ENCODE measurements at regions not wholly inside any gene's neighbourhood (a gene's known extent, or its start where the extent isn't known, plus 50 kb on each side); places are given as distances from the start of the nearest gene placed in this dataset.

GRCh38 chrX:128599632-128600031 is 547.4 kb upstream of the ACTRT1 start:
- Histone ChIP-seq H3K9ac (ENCODE audit: low read length) (no peak overlapping the region), H3K9me3 (ENCODE audit: control extremely low read depth in 1 of 3, control insufficient read depth in 2 of 3, insufficient read depth in 1 of 3, low read length in 2 of 3) (no peaks in the 10 kb centered on the region), H2AFZ (ENCODE audit: insufficient read depth, low read depth, low read length, poor library complexity, severe bottlenecking) (no peak overlapping the region), H4K20me1 (ENCODE audit: control insufficient read depth, insufficient read depth, low read length, poor library complexity, severe bottlenecking) (no peaks in the 10 kb centered on the region), H3K4me1 (ENCODE audit: control insufficient read depth in 2 of 2, insufficient read depth in 2 of 2, low read length in 2 of 2) (no peaks in the 10 kb centered on the region), H3K27ac (ENCODE audit: low read length in 2 of 2) (no peak overlapping the region), H3K79me2 (ENCODE audit: control insufficient read depth, insufficient read depth, low read length) (no peaks in the 10 kb centered on the region), H3K4me2 (replicated peaks; ENCODE audit: low read depth, low read length, poor library complexity, severe bottlenecking) (no peak overlapping the region), H3K27me3 (replicated peaks in 1 of 4; ENCODE audit: control extremely low read depth in 1 of 4, control insufficient read depth in 3 of 4, insufficient read depth in 4 of 4, low read length in 3 of 4) (no peaks in the 10 kb centered on the region), H3K36me3 (replicated peaks in 1 of 2; ENCODE audit: control extremely low read depth in 1 of 2, control insufficient read depth in 1 of 2, extremely low read depth in 1 of 2, insufficient read depth in 2 of 2, low read length in 1 of 2) (no peaks in the 10 kb centered on the region), H3K4me3 (ENCODE audit: control extremely low read depth in 1 of 5, extremely low read depth in 1 of 5, insufficient read depth in 1 of 5, low read depth in 2 of 5, low read length in 4 of 5) (no peak overlapping the region)
- no peak for ATAC-seq (ENCODE audit: low read depth)
- DNase-seq = no peak
- Mint-ChIP-seq H3K4me1 (no peaks in the 10 kb centered on the region), H3K27ac (no peak overlapping the region), H3K4me3 (no peak overlapping the region), H3K9me3 (ENCODE audit: insufficient read depth) (no peaks in the 10 kb centered on the region), H3K27me3 (no peaks in the 10 kb centered on the region)
- WGBS (ENCODE audit: insufficient coverage) = no CpG with 5 or more reads among the region's 1 CpG
- CTCF ChIA-PET = no interaction called here
- POLR2A ChIA-PET = no interaction called here
- intact Hi-C loops (cut with micrococcal nuclease) = no loop called here
- TF ChIP-seq, protein P1, sequence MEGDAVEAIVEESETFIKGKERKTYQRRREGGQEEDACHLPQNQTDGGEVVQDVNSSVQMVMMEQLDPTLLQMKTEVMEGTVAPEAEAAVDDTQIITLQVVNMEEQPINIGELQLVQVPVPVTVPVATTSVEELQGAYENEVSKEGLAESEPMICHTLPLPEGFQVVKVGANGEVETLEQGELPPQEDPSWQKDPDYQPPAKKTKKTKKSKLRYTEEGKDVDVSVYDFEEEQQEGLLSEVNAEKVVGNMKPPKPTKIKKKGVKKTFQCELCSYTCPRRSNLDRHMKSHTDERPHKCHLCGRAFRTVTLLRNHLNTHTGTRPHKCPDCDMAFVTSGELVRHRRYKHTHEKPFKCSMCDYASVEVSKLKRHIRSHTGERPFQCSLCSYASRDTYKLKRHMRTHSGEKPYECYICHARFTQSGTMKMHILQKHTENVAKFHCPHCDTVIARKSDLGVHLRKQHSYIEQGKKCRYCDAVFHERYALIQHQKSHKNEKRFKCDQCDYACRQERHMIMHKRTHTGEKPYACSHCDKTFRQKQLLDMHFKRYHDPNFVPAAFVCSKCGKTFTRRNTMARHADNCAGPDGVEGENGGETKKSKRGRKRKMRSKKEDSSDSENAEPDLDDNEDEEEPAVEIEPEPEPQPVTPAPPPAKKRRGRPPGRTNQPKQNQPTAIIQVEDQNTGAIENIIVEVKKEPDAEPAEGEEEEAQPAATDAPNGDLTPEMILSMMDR (IDR thresholded peaks at IDR 0.05) = no peak
- no peak for TF ChIP-seq EZH2 (IDR thresholded peaks at IDR 0.05; ENCODE audit: borderline replicate concordance, insufficient read depth, low read depth, low read length, poor library complexity, severe bottlenecking)

DNA sequence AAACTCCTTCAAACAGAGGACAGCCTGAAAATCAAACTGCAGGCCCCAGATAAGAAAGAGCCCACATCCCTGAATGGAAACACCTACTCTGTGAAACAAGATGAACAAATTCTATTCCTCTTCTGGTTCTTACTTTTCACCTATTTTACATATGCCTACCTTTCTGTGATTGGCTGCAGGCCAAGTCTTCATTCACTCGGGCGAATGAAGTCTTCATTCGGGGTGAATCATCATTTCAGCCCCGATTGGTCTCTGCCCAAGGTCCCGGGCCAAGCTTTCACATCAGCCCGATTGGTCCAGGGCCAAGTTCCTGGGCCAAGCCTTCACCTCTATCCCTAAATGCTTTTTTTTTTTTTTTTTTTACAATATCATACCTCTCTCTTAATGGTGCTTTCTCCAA is 529.8 kb upstream of the ACTRT1 start:
- H3K4me3 ChIP-seq (ENCODE audit: control extremely low read depth in 1 of 5, extremely low read depth in 1 of 5, insufficient read depth in 1 of 5, low read depth in 2 of 5, low read length in 4 of 5) = no peak overlapping the region
- ChIA-PET POLR2A (no interaction called here), CTCF (no interaction called here)
- no peaks in the 10 kb centered on the region for H3K9me3 ChIP-seq (ENCODE audit: control extremely low read depth in 1 of 3, control insufficient read depth in 2 of 3, insufficient read depth in 1 of 3, low read length in 2 of 3)
- no peak overlapping the region for H2AFZ ChIP-seq (ENCODE audit: insufficient read depth, low read depth, low read length, poor library complexity, severe bottlenecking)
- H4K20me1 ChIP-seq (ENCODE audit: control insufficient read depth, insufficient read depth, low read length, poor library complexity, severe bottlenecking) = no peaks in the 10 kb centered on the region
- H3K4me1 Mint-ChIP-seq = no peaks in the 10 kb centered on the region
- ATAC-seq (ENCODE audit: low read depth) (no peak), DNase-seq (no peak)
- 93% methylated on average over 6 of the region's 6 CpGs for WGBS (ENCODE audit: insufficient coverage)
- no peaks in the 10 kb centered on the region for H3K27me3 ChIP-seq (replicated peaks in 1 of 4; ENCODE audit: control extremely low read depth in 1 of 4, control insufficient read depth in 3 of 4, insufficient read depth in 4 of 4, low read length in 3 of 4)
- intact Hi-C loops (cut with micrococcal nuclease) = no loop called here
- H3K27ac ChIP-seq (ENCODE audit: low read length in 2 of 2) = no peak overlapping the region
- no peak overlapping the region for H3K9ac ChIP-seq (ENCODE audit: low read length)
- no peaks in the 10 kb centered on the region for H3K9me3 Mint-ChIP-seq (ENCODE audit: insufficient read depth)
- H3K27me3 Mint-ChIP-seq = no peaks in the 10 kb centered on the region
- TF ChIP-seq, protein P1 (IDR thresholded peaks at IDR 0.05) = no peak
- no peak for TF ChIP-seq EZH2 (IDR thresholded peaks at IDR 0.05; ENCODE audit: borderline replicate concordance, insufficient read depth, low read depth, low read length, poor library complexity, severe bottlenecking)
- no peaks in the 10 kb centered on the region for H3K4me1 ChIP-seq (ENCODE audit: control insufficient read depth in 2 of 2, insufficient read depth in 2 of 2, low read length in 2 of 2)
- H3K79me2 ChIP-seq (ENCODE audit: control insufficient read depth, insufficient read depth, low read length) = no peaks in the 10 kb centered on the region
- no peak overlapping the region for H3K4me3 Mint-ChIP-seq
- no peaks in the 10 kb centered on the region for H3K36me3 ChIP-seq (replicated peaks in 1 of 2; ENCODE audit: control extremely low read depth in 1 of 2, control insufficient read depth in 1 of 2, extremely low read depth in 1 of 2, insufficient read depth in 2 of 2, low read length in 1 of 2)
- H3K27ac Mint-ChIP-seq = no peak overlapping the region
- H3K4me2 ChIP-seq (replicated peaks; ENCODE audit: low read depth, low read length, poor library complexity, severe bottlenecking) = no peak overlapping the region
